Dendritic cell treated with granulocyte-macrophage colony-stimulating factor and Interleukin-4, amounts not matched to agents 40 ng/mL and 50 ng/mL, for 4 days (primary cell): ENCODE measurements at regions not wholly inside any gene's neighbourhood (a gene's known extent, or its start where the extent isn't known, plus 50 kb on each side); places are given as distances from the start of the nearest gene placed in this dataset.
"Not testable (repeated sequence)": the region's sequence is repeated elsewhere in the genome, so short reads cannot be mapped to it uniquely, and the experiment has no call there.

Source experiments
- H3K27ac Mint-ChIP-seq: one replicate; pipeline ENCODE4 v1.8.0; 2022; ENCODE audit warnings: mild to moderate bottlenecking, mixed read lengths
- H3K27me3 Mint-ChIP-seq: one replicate; pipeline ENCODE4 v1.8.0; 2022; ENCODE audit warnings: mild to moderate bottlenecking, mixed read lengths
- H3K36me3 Mint-ChIP-seq: one replicate; pipeline ENCODE4 v1.8.0; 2022; ENCODE audit warnings: low read depth, mixed read lengths
- H3K4me1 Mint-ChIP-seq: one replicate; pipeline ENCODE4 v1.8.0; 2022; ENCODE audit warnings: low read depth, mixed read lengths
- H3K4me3 Mint-ChIP-seq: one replicate; pipeline ENCODE4 v1.8.0; 2022; ENCODE audit warnings: mild to moderate bottlenecking, moderate library complexity, mixed read lengths
- H3K9me3 Mint-ChIP-seq: one replicate; pipeline ENCODE4 v1.8.0; 2022; ENCODE audit warnings: mixed read lengths
- intact Hi-C: fragments of 100-400 bp; cut with micrococcal nuclease; formaldehyde crosslinking; loops from one replicate; pipeline ENCODE4 v1.15.0; 2022

GRCh38 chr4:1547856-1548826 is 136.0 kb downstream of the FAM53A start:
- intact Hi-C loops = no loop called here
- H3K27ac Mint-ChIP-seq = no peak overlapping the region
- H3K4me3 Mint-ChIP-seq = peak overlapping the region; percentile 61
- H3K9me3 Mint-ChIP-seq = no peaks in the 10 kb centered on the region
- H3K36me3 Mint-ChIP-seq = no peaks in the 10 kb centered on the region
- H3K27me3 Mint-ChIP-seq = peaks cover 24% of the 10 kb centered on the region
- H3K4me1 Mint-ChIP-seq = peaks cover 7% of the 10 kb centered on the region

- intact Hi-C loops = no loop called here
- Mint-ChIP-seq H3K27ac (no peak overlapping the region), H3K4me1 (peaks cover 7% of the 10 kb centered on the region), H3K27me3 (peaks cover 24% of the 10 kb centered on the region), H3K36me3 (no peaks in the 10 kb centered on the region), H3K4me3 (no peak overlapping the region), H3K9me3 (no peaks in the 10 kb centered on the region)
These were observed 136.8 kb downstream of the FAM53A start for GRCh38 chr4:1547131-1547855.

GRCh38 chr4:1544861-1545281 is 138.6 kb upstream of the NKX1-1 start:
- Mint-ChIP-seq H3K27ac (no peak overlapping the region), H3K36me3 (no peaks in the 10 kb centered on the region), H3K9me3 (no peaks in the 10 kb centered on the region), H3K4me3 (no peak overlapping the region), H3K4me1 (peaks cover 7% of the 10 kb centered on the region), H3K27me3 (peaks cover 25% of the 10 kb centered on the region)
- intact Hi-C loops = no loop called here

GRCh38 chr4:1544435-1544834 is 138.2 kb upstream of the NKX1-1 start:
- H3K4me1 Mint-ChIP-seq, H3K9me3 Mint-ChIP-seq, H3K4me3 Mint-ChIP-seq, intact Hi-C loops, H3K27ac Mint-ChIP-seq, H3K36me3 Mint-ChIP-seq: not testable (repeated sequence)
- peaks cover 23% of the 10 kb centered on the region for H3K27me3 Mint-ChIP-seq

GRCh38 chr4:1543976-1544375 is 137.7 kb upstream of the NKX1-1 start:
- Mint-ChIP-seq H3K27me3 (peaks cover 19% of the 10 kb centered on the region), H3K4me3 (no peak overlapping the region), H3K27ac (no peak overlapping the region), H3K36me3 (no peaks in the 10 kb centered on the region), H3K4me1 (peaks cover 5% of the 10 kb centered on the region), H3K9me3 (no peaks in the 10 kb centered on the region)
- intact Hi-C loops = no loop called here

- peaks cover 14% of the 10 kb centered on the region for H3K27me3 Mint-ChIP-seq
- intact Hi-C loops = no loop called here
- H3K27ac Mint-ChIP-seq = no peak overlapping the region
- H3K4me3 Mint-ChIP-seq = no peak overlapping the region
- no peaks in the 10 kb centered on the region for H3K9me3 Mint-ChIP-seq
- no peaks in the 10 kb centered on the region for H3K36me3 Mint-ChIP-seq
- H3K4me1 Mint-ChIP-seq = peaks cover under 1% of the 10 kb centered on the region
These were observed 137.3 kb upstream of the NKX1-1 start for GRCh38 chr4:1543561-1543960.

GRCh38 chr4:1542516-1543320 is 136.5 kb upstream of the NKX1-1 start:
- no peak overlapping the region for H3K4me3 Mint-ChIP-seq
- H3K27me3 Mint-ChIP-seq = peaks cover 6% of the 10 kb centered on the region
- intact Hi-C loops = no loop called here
- no peaks in the 10 kb centered on the region for H3K4me1 Mint-ChIP-seq
- no peak overlapping the region for H3K27ac Mint-ChIP-seq
- no peaks in the 10 kb centered on the region for H3K36me3 Mint-ChIP-seq
- no peaks in the 10 kb centered on the region for H3K9me3 Mint-ChIP-seq

GRCh38 chr4:1542226-1542490 is 135.9 kb upstream of the NKX1-1 start:
- no peak overlapping the region for H3K27ac Mint-ChIP-seq
- no peaks in the 10 kb centered on the region for H3K36me3 Mint-ChIP-seq
- intact Hi-C loops = no loop called here
- H3K4me1 Mint-ChIP-seq = no peaks in the 10 kb centered on the region
- H3K4me3 Mint-ChIP-seq = no peak overlapping the region
- H3K27me3 Mint-ChIP-seq = peaks cover 1% of the 10 kb centered on the region
- no peaks in the 10 kb centered on the region for H3K9me3 Mint-ChIP-seq

- H3K4me3 Mint-ChIP-seq = no peak overlapping the region
- H3K9me3 Mint-ChIP-seq = no peaks in the 10 kb centered on the region
- no peaks in the 10 kb centered on the region for H3K4me1 Mint-ChIP-seq
- no peak overlapping the region for H3K27ac Mint-ChIP-seq
- H3K27me3 Mint-ChIP-seq = peaks cover 1% of the 10 kb centered on the region
- no peaks in the 10 kb centered on the region for H3K36me3 Mint-ChIP-seq
- intact Hi-C loops = no loop called here
These were observed 135.4 kb upstream of the NKX1-1 start for GRCh38 chr4:1541449-1542225.

- Mint-ChIP-seq H3K27ac (no peak overlapping the region), H3K4me1 (no peaks in the 10 kb centered on the region), H3K4me3 (no peak overlapping the region), H3K9me3 (no peaks in the 10 kb centered on the region), H3K27me3 (peaks cover 1% of the 10 kb centered on the region), H3K36me3 (no peaks in the 10 kb centered on the region)
- intact Hi-C loops = no loop called here
These were observed 134.5 kb upstream of the NKX1-1 start for GRCh38 chr4:1540601-1541375.

- Mint-ChIP-seq H3K4me3 (no peak overlapping the region), H3K9me3 (no peaks in the 10 kb centered on the region), H3K4me1 (no peaks in the 10 kb centered on the region), H3K36me3 (no peaks in the 10 kb centered on the region), H3K27ac (no peak overlapping the region), H3K27me3 (peaks cover 1% of the 10 kb centered on the region)
- intact Hi-C loops = no loop called here
These were observed 133.8 kb upstream of the NKX1-1 start for GRCh38 chr4:1539859-1540600.

GRCh38 chr4:1538941-1539772 is 132.9 kb upstream of the NKX1-1 start:
- H3K4me1 Mint-ChIP-seq = no peaks in the 10 kb centered on the region
- peaks cover 3% of the 10 kb centered on the region for H3K27me3 Mint-ChIP-seq
- no peaks in the 10 kb centered on the region for H3K9me3 Mint-ChIP-seq
- no peaks in the 10 kb centered on the region for H3K36me3 Mint-ChIP-seq
- intact Hi-C loops = no loop called here
- no peak overlapping the region for H3K4me3 Mint-ChIP-seq
- H3K27ac Mint-ChIP-seq = no peak overlapping the region
